H1 (cell line): ENCODE measurements at regions not wholly inside any gene's neighbourhood (a gene's known extent, or its start where the extent isn't known, plus 50 kb on each side); places are given as distances from the start of the nearest gene placed in this dataset.

Experiments used
- CHD2 ChIP-seq: IDR thresholded peaks from 2 replicates; pipeline ENCODE4 v1.6.1; 2012; ENCODE audit warnings: low read length, improper control_type of control experiment
- CTBP2 ChIP-seq: IDR thresholded peaks from 2 replicates; pipeline ENCODE4 v1.7.0; 2011; ENCODE audit warnings: borderline replicate concordance, mild to moderate bottlenecking, moderate library complexity, mixed read lengths, low read length; ENCODE audit not compliant: insufficient read depth, insufficient read length
- KDM4A ChIP-seq: IDR thresholded peaks from one replicate; pipeline ENCODE4 v1.7.1; 2012; ENCODE audit warnings: low read depth, mild to moderate bottlenecking, moderate library complexity, low read length, inconsistent platforms; ENCODE audit not compliant: severe bottlenecking
- MAFK ChIP-seq: IDR thresholded peaks from 2 replicates; pipeline ENCODE4 v1.6.1; 2012; ENCODE audit warnings: low read depth, mild to moderate bottlenecking, improper control_type of control experiment, low read length
- RAD21 ChIP-seq, 2 experiments: IDR thresholded peaks in 1 of 2; conservative IDR thresholded peaks in 1 of 2; 2 replicates each; pipeline ENCODE4 v1.6.1; 2011; ENCODE audit warnings: low read depth in 2 of 2, low read length in 2 of 2, improper control_type of control experiment in 1 of 2, inconsistent platforms in 1 of 2, mild to moderate bottlenecking in 1 of 2, moderate library complexity in 1 of 2
- SIN3A ChIP-seq, 2 experiments: IDR thresholded peaks in 1 of 2; conservative IDR thresholded peaks in 1 of 2; 2 replicates each; pipeline ENCODE4 v1.6.1; 2011 to 2012; ENCODE audit warnings: low read length in 2 of 2, improper control_type of control experiment in 1 of 2, low read depth in 1 of 2, mild to moderate bottlenecking in 1 of 2
- TBP ChIP-seq: IDR thresholded peaks from 2 replicates; pipeline ENCODE4 v1.6.1; 2011; ENCODE audit warnings: low read depth, low read length, improper control_type of control experiment
- TF ChIP-seq, protein P1 (sequence below): fragments of 300-600 bp; sonication (generic); IDR thresholded peaks from 2 replicates; pipeline ENCODE4 v1.7.1; 2012; ENCODE audit warnings: low read length, moderate library complexity, mild to moderate bottlenecking, inconsistent platforms; ENCODE audit not compliant: insufficient replicate concordance
- TF ChIP-seq, protein P2 (sequence below), 3 experiments: IDR thresholded peaks; 1 replicate in 2 of 3; 2 replicates in 1 of 3; pipeline versions ENCODE4 v1.5.1 to v1.6.1; 2011; ENCODE audit warnings: low read length in 3 of 3, mild to moderate bottlenecking in 3 of 3, inconsistent platforms in 2 of 3, low read depth in 1 of 3, moderate library complexity in 1 of 3; ENCODE audit not compliant: insufficient read depth in 1 of 3; ENCODE audit errors: control extremely low read depth in 1 of 3

DNA sequence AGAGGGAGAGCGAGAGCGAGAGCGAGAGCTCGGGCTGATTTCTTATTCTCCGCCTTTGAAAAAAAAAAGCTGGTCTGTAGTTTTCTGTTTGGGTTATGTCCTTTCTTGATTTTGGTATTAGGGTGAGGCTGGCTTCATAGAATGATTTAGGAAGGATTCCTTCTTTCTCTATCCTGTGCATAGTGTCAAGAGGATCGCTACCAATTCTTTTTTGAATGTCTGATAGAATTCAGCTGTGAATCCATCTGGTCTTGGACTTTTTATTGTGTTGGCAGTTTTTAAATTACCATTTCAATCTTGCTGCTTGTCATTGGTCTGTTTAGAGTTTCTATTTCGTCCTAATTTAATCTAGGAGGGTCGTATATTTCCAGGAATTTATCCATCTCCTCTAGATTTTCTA, 1414.6 kb upstream of the MIR17HG start (continued):
- TF ChIP-seq, protein P1, sequence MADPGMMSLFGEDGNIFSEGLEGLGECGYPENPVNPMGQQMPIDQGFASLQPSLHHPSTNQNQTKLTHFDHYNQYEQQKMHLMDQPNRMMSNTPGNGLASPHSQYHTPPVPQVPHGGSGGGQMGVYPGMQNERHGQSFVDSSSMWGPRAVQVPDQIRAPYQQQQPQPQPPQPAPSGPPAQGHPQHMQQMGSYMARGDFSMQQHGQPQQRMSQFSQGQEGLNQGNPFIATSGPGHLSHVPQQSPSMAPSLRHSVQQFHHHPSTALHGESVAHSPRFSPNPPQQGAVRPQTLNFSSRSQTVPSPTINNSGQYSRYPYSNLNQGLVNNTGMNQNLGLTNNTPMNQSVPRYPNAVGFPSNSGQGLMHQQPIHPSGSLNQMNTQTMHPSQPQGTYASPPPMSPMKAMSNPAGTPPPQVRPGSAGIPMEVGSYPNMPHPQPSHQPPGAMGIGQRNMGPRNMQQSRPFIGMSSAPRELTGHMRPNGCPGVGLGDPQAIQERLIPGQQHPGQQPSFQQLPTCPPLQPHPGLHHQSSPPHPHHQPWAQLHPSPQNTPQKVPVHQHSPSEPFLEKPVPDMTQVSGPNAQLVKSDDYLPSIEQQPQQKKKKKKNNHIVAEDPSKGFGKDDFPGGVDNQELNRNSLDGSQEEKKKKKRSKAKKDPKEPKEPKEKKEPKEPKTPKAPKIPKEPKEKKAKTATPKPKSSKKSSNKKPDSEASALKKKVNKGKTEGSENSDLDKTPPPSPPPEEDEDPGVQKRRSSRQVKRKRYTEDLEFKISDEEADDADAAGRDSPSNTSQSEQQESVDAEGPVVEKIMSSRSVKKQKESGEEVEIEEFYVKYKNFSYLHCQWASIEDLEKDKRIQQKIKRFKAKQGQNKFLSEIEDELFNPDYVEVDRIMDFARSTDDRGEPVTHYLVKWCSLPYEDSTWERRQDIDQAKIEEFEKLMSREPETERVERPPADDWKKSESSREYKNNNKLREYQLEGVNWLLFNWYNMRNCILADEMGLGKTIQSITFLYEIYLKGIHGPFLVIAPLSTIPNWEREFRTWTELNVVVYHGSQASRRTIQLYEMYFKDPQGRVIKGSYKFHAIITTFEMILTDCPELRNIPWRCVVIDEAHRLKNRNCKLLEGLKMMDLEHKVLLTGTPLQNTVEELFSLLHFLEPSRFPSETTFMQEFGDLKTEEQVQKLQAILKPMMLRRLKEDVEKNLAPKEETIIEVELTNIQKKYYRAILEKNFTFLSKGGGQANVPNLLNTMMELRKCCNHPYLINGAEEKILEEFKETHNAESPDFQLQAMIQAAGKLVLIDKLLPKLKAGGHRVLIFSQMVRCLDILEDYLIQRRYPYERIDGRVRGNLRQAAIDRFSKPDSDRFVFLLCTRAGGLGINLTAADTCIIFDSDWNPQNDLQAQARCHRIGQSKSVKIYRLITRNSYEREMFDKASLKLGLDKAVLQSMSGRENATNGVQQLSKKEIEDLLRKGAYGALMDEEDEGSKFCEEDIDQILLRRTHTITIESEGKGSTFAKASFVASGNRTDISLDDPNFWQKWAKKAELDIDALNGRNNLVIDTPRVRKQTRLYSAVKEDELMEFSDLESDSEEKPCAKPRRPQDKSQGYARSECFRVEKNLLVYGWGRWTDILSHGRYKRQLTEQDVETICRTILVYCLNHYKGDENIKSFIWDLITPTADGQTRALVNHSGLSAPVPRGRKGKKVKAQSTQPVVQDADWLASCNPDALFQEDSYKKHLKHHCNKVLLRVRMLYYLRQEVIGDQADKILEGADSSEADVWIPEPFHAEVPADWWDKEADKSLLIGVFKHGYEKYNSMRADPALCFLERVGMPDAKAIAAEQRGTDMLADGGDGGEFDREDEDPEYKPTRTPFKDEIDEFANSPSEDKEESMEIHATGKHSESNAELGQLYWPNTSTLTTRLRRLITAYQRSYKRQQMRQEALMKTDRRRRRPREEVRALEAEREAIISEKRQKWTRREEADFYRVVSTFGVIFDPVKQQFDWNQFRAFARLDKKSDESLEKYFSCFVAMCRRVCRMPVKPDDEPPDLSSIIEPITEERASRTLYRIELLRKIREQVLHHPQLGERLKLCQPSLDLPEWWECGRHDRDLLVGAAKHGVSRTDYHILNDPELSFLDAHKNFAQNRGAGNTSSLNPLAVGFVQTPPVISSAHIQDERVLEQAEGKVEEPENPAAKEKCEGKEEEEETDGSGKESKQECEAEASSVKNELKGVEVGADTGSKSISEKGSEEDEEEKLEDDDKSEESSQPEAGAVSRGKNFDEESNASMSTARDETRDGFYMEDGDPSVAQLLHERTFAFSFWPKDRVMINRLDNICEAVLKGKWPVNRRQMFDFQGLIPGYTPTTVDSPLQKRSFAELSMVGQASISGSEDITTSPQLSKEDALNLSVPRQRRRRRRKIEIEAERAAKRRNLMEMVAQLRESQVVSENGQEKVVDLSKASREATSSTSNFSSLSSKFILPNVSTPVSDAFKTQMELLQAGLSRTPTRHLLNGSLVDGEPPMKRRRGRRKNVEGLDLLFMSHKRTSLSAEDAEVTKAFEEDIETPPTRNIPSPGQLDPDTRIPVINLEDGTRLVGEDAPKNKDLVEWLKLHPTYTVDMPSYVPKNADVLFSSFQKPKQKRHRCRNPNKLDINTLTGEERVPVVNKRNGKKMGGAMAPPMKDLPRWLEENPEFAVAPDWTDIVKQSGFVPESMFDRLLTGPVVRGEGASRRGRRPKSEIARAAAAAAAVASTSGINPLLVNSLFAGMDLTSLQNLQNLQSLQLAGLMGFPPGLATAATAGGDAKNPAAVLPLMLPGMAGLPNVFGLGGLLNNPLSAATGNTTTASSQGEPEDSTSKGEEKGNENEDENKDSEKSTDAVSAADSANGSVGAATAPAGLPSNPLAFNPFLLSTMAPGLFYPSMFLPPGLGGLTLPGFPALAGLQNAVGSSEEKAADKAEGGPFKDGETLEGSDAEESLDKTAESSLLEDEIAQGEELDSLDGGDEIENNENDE: no peak
- TF ChIP-seq CHD2 (no peak), CTBP2 (no peak), RAD21 (IDR thresholded peaks at IDR 0.05 in 1 of 2, conservative IDR thresholded peaks at IDR 0.05 in 1 of 2; ENCODE audit: low read depth in 2 of 2, low read length in 2 of 2) (no peak), SIN3A (conservative IDR thresholded peaks at IDR 0.05 in 1 of 2, IDR thresholded peaks at IDR 0.05 in 1 of 2; ENCODE audit: low read depth in 1 of 2, low read length in 2 of 2) (no peak), TBP (no peak), MAFK (no peak), KDM4A (no peak)
- TF ChIP-seq, protein P2, sequence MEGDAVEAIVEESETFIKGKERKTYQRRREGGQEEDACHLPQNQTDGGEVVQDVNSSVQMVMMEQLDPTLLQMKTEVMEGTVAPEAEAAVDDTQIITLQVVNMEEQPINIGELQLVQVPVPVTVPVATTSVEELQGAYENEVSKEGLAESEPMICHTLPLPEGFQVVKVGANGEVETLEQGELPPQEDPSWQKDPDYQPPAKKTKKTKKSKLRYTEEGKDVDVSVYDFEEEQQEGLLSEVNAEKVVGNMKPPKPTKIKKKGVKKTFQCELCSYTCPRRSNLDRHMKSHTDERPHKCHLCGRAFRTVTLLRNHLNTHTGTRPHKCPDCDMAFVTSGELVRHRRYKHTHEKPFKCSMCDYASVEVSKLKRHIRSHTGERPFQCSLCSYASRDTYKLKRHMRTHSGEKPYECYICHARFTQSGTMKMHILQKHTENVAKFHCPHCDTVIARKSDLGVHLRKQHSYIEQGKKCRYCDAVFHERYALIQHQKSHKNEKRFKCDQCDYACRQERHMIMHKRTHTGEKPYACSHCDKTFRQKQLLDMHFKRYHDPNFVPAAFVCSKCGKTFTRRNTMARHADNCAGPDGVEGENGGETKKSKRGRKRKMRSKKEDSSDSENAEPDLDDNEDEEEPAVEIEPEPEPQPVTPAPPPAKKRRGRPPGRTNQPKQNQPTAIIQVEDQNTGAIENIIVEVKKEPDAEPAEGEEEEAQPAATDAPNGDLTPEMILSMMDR (IDR thresholded peaks at IDR 0.05; ENCODE audit: control extremely low read depth in 1 of 3, insufficient read depth in 1 of 3, low read depth in 1 of 3, low read length in 3 of 3): no peak
